Tibial artery (tissue), 4 donors: ENCODE measurements at regions not wholly inside any gene's neighbourhood (a gene's known extent, or its start where the extent isn't known, plus 50 kb on each side); places are given as distances from the start of the nearest gene placed in this dataset.
A peak's percentile ranks its signal among the peaks of the same experiment; 100 is the strongest.

ENCODE experiments used
- DNase-seq, 2 donors: peaks; one replicate each; pipeline ENCODE4 v3.0.0-alpha.2; 2019
- H3K27ac ChIP-seq, 2 donors: fragments of 200-600 bp; sonication (generic) in 1 of 2; 1 replicate in 1 of 2; 2 replicates in 1 of 2; pipeline ENCODE4 v1.5.1; 2018 to 2019; ENCODE audit warnings: mild to moderate bottlenecking in 1 of 2
- H3K27me3 ChIP-seq, 2 donors: fragments of 200-600 bp; sonication (generic) in 1 of 2; one replicate each; pipeline versions ENCODE4 v1.5.1 to v1.6.0; 2016 to 2019
- H3K36me3 ChIP-seq, 3 donors: fragments of 200-600 bp; sonication (generic) in 2 of 3; one replicate each; pipeline ENCODE4 v1.5.1; 2016 to 2019; ENCODE audit warnings: mild to moderate bottlenecking in 2 of 3
- H3K4me1 ChIP-seq, 4 donors: fragments of 200-600 bp; sonication (generic) in 2 of 4; 1 replicate in 3 of 4; 2 replicates in 1 of 4; pipeline ENCODE4 v1.5.1; 2016 to 2019
- H3K4me3 ChIP-seq, 2 donors: fragments of 200-600 bp; sonication (generic) in 1 of 2; 1 replicate in 1 of 2; 2 replicates in 1 of 2; pipeline ENCODE4 v1.5.1; 2018 to 2019; ENCODE audit warnings: mild to moderate bottlenecking in 2 of 2
- H3K9me3 ChIP-seq, 3 donors: fragments of 200-600 bp; sonication (generic) in 1 of 3; one replicate each; pipeline ENCODE4 v1.5.1; 2016 to 2019
- intact Hi-C: fragments of 100-400 bp; cut with DNase I; formaldehyde crosslinking; loops from one replicate; pipeline ENCODE4 v1.15.0; 2023; ENCODE audit warnings: low total_unique reads
- TF ChIP-seq, protein P1 (sequence below), 2 experiments: fragments of 200-600 bp in 1 of 2; fragments of 450-650 bp in 1 of 2; IDR thresholded peaks; one replicate each; pipeline ENCODE4 v1.5.1; 2017 to 2019; ENCODE audit warnings: antibody characterized with exemption in 2 of 2, mild to moderate bottlenecking in 1 of 2, moderate library complexity in 1 of 2

DNA sequence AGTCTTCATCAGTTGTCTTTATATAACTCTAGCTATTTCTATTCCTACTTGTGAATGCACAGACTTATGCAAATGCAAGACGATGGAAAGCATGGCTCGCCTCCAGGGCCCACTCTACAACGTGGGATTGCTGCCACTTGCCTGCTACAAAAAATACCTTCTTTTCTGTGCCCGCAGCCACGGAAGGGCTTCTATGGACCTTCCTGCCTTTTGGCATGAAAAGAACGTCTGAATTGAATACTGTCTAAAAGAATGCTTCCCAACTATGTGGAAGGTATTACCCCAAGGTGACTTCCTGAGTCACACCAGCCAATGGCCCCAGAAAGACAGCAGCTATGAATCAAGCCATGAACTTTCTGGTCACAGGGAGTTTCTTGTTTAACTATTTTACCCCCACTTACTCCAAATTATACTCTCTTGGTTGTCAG lies 261.2 kb downstream of the HIVEP2 start:
- Histone ChIP-seq H3K36me3 (no peaks in the 10 kb centered on the region), H3K27ac (no peak overlapping the region), H3K4me3 (no peak overlapping the region), H3K27me3 (no peaks in the 10 kb centered on the region), H3K9me3 (no peaks in the 10 kb centered on the region), H3K4me1 (peaks cover 0 to 14% (median 0%) of the 10 kb centered on the region in 4 donors)
- no peak for DNase-seq
- intact Hi-C loops, result loop anchor here (10.0 kb wide), 1 partner anchor 611 kb away; no protein-coding TSS in a partner anchor
- TF ChIP-seq, protein P1, sequence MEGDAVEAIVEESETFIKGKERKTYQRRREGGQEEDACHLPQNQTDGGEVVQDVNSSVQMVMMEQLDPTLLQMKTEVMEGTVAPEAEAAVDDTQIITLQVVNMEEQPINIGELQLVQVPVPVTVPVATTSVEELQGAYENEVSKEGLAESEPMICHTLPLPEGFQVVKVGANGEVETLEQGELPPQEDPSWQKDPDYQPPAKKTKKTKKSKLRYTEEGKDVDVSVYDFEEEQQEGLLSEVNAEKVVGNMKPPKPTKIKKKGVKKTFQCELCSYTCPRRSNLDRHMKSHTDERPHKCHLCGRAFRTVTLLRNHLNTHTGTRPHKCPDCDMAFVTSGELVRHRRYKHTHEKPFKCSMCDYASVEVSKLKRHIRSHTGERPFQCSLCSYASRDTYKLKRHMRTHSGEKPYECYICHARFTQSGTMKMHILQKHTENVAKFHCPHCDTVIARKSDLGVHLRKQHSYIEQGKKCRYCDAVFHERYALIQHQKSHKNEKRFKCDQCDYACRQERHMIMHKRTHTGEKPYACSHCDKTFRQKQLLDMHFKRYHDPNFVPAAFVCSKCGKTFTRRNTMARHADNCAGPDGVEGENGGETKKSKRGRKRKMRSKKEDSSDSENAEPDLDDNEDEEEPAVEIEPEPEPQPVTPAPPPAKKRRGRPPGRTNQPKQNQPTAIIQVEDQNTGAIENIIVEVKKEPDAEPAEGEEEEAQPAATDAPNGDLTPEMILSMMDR (IDR thresholded peaks at IDR 0.05), result no peak

DNA sequence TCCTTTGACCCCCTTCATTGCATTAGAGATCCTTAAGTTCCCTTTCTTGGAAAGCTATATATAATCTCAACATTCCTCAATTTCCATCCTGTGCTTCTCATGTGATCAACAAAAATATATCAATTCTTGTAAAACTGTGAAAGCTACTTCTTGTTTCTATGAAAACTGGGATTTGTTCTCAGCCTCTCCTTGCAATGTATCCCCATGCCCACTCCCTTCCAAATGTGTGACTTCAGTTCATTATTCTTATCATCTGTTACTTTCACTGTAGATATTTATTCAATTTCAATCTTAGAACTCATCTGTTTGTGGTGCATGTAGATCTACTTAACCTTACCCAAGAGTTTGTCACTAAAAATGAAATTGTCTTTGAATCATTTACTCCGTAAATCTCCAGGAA lies 260.6 kb downstream of the HIVEP2 start:
- no peaks in the 10 kb centered on the region for H3K36me3 ChIP-seq
- intact Hi-C loops, result loop anchor here (10.0 kb wide), 1 partner anchor 610 kb away; no protein-coding TSS in a partner anchor

DNA sequence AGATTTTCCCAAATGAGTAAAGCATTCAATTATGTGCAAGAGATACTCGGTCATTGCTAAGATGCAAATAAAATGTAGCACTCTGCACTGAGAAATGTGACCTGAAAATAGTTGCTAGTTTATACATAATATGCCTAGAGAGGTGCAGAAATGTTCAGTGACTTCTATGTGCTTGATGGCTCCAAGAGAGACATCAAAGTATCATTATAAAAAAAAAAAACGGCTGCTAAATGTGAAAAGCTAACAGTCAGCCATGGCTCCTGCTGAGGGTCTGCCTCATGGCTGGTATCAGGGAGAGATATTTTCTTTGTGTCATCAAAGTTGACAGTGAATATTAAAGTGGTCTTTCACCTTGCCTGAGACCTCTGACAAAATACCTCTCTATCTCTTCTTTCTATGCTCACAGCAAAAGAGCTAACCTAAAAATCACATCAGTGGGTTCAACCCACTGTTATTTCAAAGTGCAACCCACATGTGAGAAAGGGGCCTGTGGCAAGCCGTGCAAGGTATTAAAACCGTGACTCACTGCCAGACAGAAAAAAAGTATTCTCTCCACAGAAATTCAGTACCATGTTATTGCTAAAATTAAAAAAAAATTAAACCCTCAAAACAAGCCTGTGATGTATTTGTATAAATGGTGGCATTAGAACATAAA lies 259.0 kb downstream of the HIVEP2 start:
- TF ChIP-seq, protein P1 (IDR thresholded peaks at IDR 0.05), result no peak
- Histone ChIP-seq H3K27me3 (no peaks in the 10 kb centered on the region), H3K4me1 (no peaks in the 10 kb centered on the region), H3K4me3 (no peak overlapping the region), H3K27ac (no peak overlapping the region), H3K9me3 (no peaks in the 10 kb centered on the region), H3K36me3 (no peaks in the 10 kb centered on the region)
- no peak for DNase-seq
- intact Hi-C loops, result loop anchor here (10.0 kb wide), 1 partner anchor 609 kb away; no protein-coding TSS in a partner anchor

More for the DNA sequence above, 260.6 kb downstream of the HIVEP2 start:
- H3K27ac ChIP-seq, result no peak overlapping the region
- no peaks in the 10 kb centered on the region for H3K27me3 ChIP-seq
- DNase-seq, result no peak
- no peak overlapping the region for H3K4me3 ChIP-seq
- H3K4me1 ChIP-seq, result peaks cover 0 to 14% (median 0%) of the 10 kb centered on the region in 4 donors
- TF ChIP-seq, protein P1 (IDR thresholded peaks at IDR 0.05), result no peak
- no peaks in the 10 kb centered on the region for H3K9me3 ChIP-seq

DNA sequence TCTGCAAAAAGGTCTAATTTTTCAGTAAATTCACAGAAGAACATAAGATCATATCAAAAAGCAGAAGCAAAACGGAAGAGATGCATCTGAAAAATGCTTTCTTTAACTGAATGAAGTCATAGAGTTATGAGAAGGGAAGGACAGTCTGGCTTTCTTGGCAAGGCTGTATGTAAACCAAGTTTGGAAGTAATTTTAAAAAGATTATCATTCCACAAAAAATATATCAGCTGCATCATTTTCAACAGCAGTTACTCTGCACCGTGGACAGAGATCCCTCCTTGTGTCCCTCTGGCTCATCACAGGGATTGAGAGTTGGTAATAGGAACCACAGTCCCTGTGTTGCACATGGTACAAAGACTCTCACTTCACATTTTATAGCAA lies 258.5 kb downstream of the HIVEP2 start:
- Histone ChIP-seq H3K4me1 (no peaks in the 10 kb centered on the region), H3K4me3 (no peak overlapping the region), H3K27me3 (no peaks in the 10 kb centered on the region), H3K36me3 (no peaks in the 10 kb centered on the region), H3K27ac (no peak overlapping the region), H3K9me3 (no peaks in the 10 kb centered on the region)
- DNase-seq, result no peak
- intact Hi-C loops, result loop anchor here (10.0 kb wide), 1 partner anchor 608 kb away; no protein-coding TSS in a partner anchor
- TF ChIP-seq, protein P1 (IDR thresholded peaks at IDR 0.05), result no peak

DNA sequence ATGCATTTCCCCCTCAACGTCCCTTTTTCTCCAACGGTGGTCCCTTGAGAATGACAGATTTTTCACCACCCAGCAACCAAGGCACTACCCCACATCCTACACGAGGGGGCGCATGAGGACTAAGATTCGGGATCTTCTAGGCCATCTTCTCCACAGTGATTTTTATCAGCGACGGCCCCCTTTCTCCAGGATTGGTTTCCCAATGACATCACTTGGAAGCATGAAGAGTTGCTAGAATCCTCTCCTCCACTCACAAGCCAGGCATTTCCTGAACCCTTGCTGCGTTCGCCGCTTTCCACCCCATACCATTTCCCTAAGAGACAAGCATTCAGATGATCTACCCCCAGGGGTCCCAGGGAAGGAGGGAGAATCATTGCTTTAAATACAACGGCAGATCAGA lies 252.0 kb downstream of the HIVEP2 start:
- Histone ChIP-seq H3K36me3 (no peaks in the 10 kb centered on the region), H3K9me3 (no peaks in the 10 kb centered on the region), H3K4me3 (no peak overlapping the region), H3K4me1 (peaks cover 0 to 46% (median 18%) of the 10 kb centered on the region in 4 donors), H3K27ac (peak overlapping the region in 1 of 2 donors; percentile 43), H3K27me3 (no peaks in the 10 kb centered on the region)
- peak; percentile 57 to 76 for DNase-seq
- TF ChIP-seq, protein P1 (IDR thresholded peaks at IDR 0.05), result peak; percentile 91 to 95
- intact Hi-C loops, result no loop called here
